ENCODE measurements at regions not wholly inside any gene's neighbourhood (a gene's known extent, or its start where the extent isn't known, plus 50 kb on each side); places are given as distances from the start of the nearest gene placed in this dataset.
"Not testable (repeated sequence)": the region's sequence is repeated elsewhere in the genome, so short reads cannot be mapped to it uniquely, and the experiment has no call there.

- DNase-seq (ENCODE audit: low read depth, low spot score) (no peak), ATAC-seq (no peak)
- POLR2A ChIA-PET: no interaction called here
- no peaks in the 10 kb centered on the region for H3K9me3 ChIP-seq (ENCODE audit: control insufficient read depth, insufficient read depth, low read depth, low read length)
- CTCF ChIA-PET: no interaction called here
- H3K4me1 ChIP-seq (ENCODE audit: control insufficient read depth, insufficient read depth, low read length): no peaks in the 10 kb centered on the region
- TF ChIP-seq, protein P1, sequence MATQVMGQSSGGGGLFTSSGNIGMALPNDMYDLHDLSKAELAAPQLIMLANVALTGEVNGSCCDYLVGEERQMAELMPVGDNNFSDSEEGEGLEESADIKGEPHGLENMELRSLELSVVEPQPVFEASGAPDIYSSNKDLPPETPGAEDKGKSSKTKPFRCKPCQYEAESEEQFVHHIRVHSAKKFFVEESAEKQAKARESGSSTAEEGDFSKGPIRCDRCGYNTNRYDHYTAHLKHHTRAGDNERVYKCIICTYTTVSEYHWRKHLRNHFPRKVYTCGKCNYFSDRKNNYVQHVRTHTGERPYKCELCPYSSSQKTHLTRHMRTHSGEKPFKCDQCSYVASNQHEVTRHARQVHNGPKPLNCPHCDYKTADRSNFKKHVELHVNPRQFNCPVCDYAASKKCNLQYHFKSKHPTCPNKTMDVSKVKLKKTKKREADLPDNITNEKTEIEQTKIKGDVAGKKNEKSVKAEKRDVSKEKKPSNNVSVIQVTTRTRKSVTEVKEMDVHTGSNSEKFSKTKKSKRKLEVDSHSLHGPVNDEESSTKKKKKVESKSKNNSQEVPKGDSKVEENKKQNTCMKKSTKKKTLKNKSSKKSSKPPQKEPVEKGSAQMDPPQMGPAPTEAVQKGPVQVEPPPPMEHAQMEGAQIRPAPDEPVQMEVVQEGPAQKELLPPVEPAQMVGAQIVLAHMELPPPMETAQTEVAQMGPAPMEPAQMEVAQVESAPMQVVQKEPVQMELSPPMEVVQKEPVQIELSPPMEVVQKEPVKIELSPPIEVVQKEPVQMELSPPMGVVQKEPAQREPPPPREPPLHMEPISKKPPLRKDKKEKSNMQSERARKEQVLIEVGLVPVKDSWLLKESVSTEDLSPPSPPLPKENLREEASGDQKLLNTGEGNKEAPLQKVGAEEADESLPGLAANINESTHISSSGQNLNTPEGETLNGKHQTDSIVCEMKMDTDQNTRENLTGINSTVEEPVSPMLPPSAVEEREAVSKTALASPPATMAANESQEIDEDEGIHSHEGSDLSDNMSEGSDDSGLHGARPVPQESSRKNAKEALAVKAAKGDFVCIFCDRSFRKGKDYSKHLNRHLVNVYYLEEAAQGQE (IDR thresholded peaks at IDR 0.05; ENCODE audit: insufficient read depth in 1 of 2, low read depth in 2 of 2, low read length in 1 of 2): no peak
- no peak for TF ChIP-seq SIN3A (IDR thresholded peaks at IDR 0.05; ENCODE audit: borderline replicate concordance, insufficient read depth, low read depth, low read length)
- TF ChIP-seq POLR2AphosphoS5 (IDR thresholded peaks at IDR 0.05; ENCODE audit: low read depth, low read length): no peak
- no peak for TF ChIP-seq TCF7L2 (IDR thresholded peaks at IDR 0.05; ENCODE audit: low read depth, low read length)
- TF ChIP-seq, protein P2, sequence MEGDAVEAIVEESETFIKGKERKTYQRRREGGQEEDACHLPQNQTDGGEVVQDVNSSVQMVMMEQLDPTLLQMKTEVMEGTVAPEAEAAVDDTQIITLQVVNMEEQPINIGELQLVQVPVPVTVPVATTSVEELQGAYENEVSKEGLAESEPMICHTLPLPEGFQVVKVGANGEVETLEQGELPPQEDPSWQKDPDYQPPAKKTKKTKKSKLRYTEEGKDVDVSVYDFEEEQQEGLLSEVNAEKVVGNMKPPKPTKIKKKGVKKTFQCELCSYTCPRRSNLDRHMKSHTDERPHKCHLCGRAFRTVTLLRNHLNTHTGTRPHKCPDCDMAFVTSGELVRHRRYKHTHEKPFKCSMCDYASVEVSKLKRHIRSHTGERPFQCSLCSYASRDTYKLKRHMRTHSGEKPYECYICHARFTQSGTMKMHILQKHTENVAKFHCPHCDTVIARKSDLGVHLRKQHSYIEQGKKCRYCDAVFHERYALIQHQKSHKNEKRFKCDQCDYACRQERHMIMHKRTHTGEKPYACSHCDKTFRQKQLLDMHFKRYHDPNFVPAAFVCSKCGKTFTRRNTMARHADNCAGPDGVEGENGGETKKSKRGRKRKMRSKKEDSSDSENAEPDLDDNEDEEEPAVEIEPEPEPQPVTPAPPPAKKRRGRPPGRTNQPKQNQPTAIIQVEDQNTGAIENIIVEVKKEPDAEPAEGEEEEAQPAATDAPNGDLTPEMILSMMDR (IDR thresholded peaks at IDR 0.05): no peak
- no peaks in the 10 kb centered on the region for H3K36me3 ChIP-seq (ENCODE audit: control insufficient read depth, insufficient read depth, low read length)
- H3K27me3 ChIP-seq (ENCODE audit: control insufficient read depth, insufficient read depth, low read length): no peaks in the 10 kb centered on the region
- intact Hi-C loops (cut with micrococcal nuclease; ENCODE audit: unreplicated experiment) (no loop called here), in situ Hi-C loops (cut with HindIII; ENCODE audit: low pct_unique_long_range_greater_than_20kb, low sequenced_read_pairs) (no loop called here)
- H3K27ac ChIP-seq (ENCODE audit: low read length): no peak overlapping the region
- no TSS peak for BruUV-seq (replicated peaks)
- no peak overlapping the region for H3K4me3 ChIP-seq (ENCODE audit: low read depth in 2 of 2, low read length in 2 of 2)
Measured at GRCh38 chr22:23481369-23481768, 98.7 kb downstream of the IGLL1 start.

GRCh38 chr22:23478175-23478574 lies 101.9 kb downstream of the IGLL1 start:
- DNase-seq (ENCODE audit: low read depth, low spot score) (no peak), ATAC-seq (no peak)
- intact Hi-C loops (cut with micrococcal nuclease; ENCODE audit: unreplicated experiment) (no loop called here), in situ Hi-C loops (cut with HindIII; ENCODE audit: low pct_unique_long_range_greater_than_20kb, low sequenced_read_pairs) (no loop called here)
- Histone ChIP-seq H3K4me1 (ENCODE audit: control insufficient read depth, insufficient read depth, low read length) (no peaks in the 10 kb centered on the region), H3K9me3 (ENCODE audit: control insufficient read depth, insufficient read depth, low read depth, low read length) (no peaks in the 10 kb centered on the region), H3K27me3 (ENCODE audit: control insufficient read depth, insufficient read depth, low read length) (no peaks in the 10 kb centered on the region), H3K4me3 (ENCODE audit: low read depth in 2 of 2, low read length in 2 of 2) (no peak overlapping the region), H3K36me3 (ENCODE audit: control insufficient read depth, insufficient read depth, low read length) (no peaks in the 10 kb centered on the region), H3K27ac (ENCODE audit: low read length) (no peak overlapping the region)
- TF ChIP-seq POLR2AphosphoS5 (IDR thresholded peaks at IDR 0.05; ENCODE audit: low read depth, low read length) (no peak), TCF7L2 (IDR thresholded peaks at IDR 0.05; ENCODE audit: low read depth, low read length) (no peak), SIN3A (IDR thresholded peaks at IDR 0.05; ENCODE audit: borderline replicate concordance, insufficient read depth, low read depth, low read length) (no peak)
- TF ChIP-seq, protein P1 (IDR thresholded peaks at IDR 0.05; ENCODE audit: insufficient read depth in 1 of 2, low read depth in 2 of 2, low read length in 1 of 2): no peak
- TF ChIP-seq, protein P2 (IDR thresholded peaks at IDR 0.05): no peak
- ChIA-PET POLR2A (no interaction called here), CTCF (interaction anchor here (0.5 kb wide), 1 partner anchor 217 kb away, joined by 8 read pairs; no protein-coding TSS in a partner anchor)
- BruUV-seq (replicated peaks): no TSS peak

DNA sequence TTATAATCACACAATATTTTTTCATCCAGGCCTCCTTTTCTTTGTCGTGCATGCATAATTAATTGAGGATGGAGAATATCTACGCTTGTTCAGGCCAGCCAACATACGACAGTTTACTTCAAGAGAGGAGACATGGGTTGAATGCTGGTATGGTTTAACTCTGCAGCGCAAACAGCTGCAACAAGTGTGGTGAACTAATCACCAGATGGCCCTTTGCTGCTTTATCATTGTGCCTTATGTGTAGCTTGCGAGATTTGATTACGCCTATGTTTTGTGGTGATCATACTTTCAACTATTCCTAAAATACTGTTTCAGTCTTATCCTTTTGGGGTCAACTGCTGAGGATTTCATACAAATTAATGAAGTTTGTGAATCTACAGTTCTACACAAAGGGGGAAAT lies 105.6 kb downstream of the IGLL1 start:
- in situ Hi-C loops (cut with HindIII; ENCODE audit: low pct_unique_long_range_greater_than_20kb, low sequenced_read_pairs); DNase-seq (ENCODE audit: low read depth, low spot score); intact Hi-C loops (cut with micrococcal nuclease; ENCODE audit: unreplicated experiment); H3K27ac ChIP-seq (ENCODE audit: low read length); H3K36me3 ChIP-seq (ENCODE audit: control insufficient read depth, insufficient read depth, low read length); H3K27me3 ChIP-seq (ENCODE audit: control insufficient read depth, insufficient read depth, low read length); POLR2A ChIA-PET; ATAC-seq; H3K4me3 ChIP-seq (ENCODE audit: low read depth in 2 of 2, low read length in 2 of 2); CTCF ChIA-PET; BruUV-seq (replicated peaks); H3K4me1 ChIP-seq (ENCODE audit: control insufficient read depth, insufficient read depth, low read length); H3K9me3 ChIP-seq (ENCODE audit: control insufficient read depth, insufficient read depth, low read depth, low read length): not testable (repeated sequence)
